HFFc6 (cell line): ENCODE measurements at regions not wholly inside any gene's neighbourhood (a gene's known extent, or its start where the extent isn't known, plus 50 kb on each side); places are given as distances from the start of the nearest gene placed in this dataset.

Source experiments
- DNase-seq: peaks from one replicate; pipeline ENCODE4 v3.0.0-alpha.2; 2018
- H3K27ac Mint-ChIP-seq: 2 replicates; pipeline ENCODE4 v1.8.0; 2020; ENCODE audit warnings: mild to moderate bottlenecking, mixed read lengths
- H3K27me3 Mint-ChIP-seq: 2 replicates; pipeline ENCODE4 v1.8.0; 2021; ENCODE audit warnings: mild to moderate bottlenecking, moderate library complexity, mixed read lengths; ENCODE audit not compliant: insufficient read depth
- H3K36me3 Mint-ChIP-seq: 2 replicates; pipeline ENCODE4 v1.8.0; 2021; ENCODE audit warnings: low read depth, mixed read lengths
- H3K4me1 Mint-ChIP-seq: 2 replicates; pipeline ENCODE4 v1.8.0; 2020; ENCODE audit warnings: low read depth, mixed read lengths
- H3K4me3 Mint-ChIP-seq: 2 replicates; pipeline ENCODE4 v1.8.0; 2020; ENCODE audit warnings: mild to moderate bottlenecking, moderate library complexity, mixed read lengths
- H3K9me3 Mint-ChIP-seq: 2 replicates; pipeline ENCODE4 v1.8.0; 2020; ENCODE audit warnings: mild to moderate bottlenecking, mixed read lengths
- TF ChIP-seq, protein P1 (sequence below): fragments of 200-600 bp; sonication (generic); IDR thresholded peaks from 2 replicates; pipeline ENCODE4 v1.5.0; 2021; ENCODE audit warnings: antibody characterized with exemption, mild to moderate bottlenecking

DNA sequence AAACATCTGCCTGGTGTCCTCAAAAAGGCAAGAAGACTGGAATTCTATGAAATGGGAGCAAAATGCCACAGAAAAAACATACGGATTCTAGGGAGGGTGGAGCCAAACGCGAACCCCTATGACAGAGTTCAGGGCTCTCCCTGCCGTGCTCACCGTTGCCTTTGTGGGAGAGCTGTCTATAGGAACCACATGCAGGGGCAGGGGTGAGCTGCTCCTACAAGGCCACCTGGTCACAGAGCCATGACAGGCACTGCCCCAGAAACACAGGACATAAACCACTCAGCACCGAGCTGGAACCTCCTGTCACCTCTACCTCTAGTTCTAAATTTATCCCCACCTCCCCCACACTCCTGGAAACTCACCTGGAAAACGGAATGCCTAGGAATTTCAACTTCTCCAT lies 155.1 kb upstream of the ZNF32 start:
- Mint-ChIP-seq H3K9me3 (no peaks in the 10 kb centered on the region), H3K27ac (no peak overlapping the region), H3K36me3 (peaks cover 5% of the 10 kb centered on the region; the same call in 1 of the 2 replicates), H3K4me1 (peaks cover 54% of the 10 kb centered on the region), H3K27me3 (peaks cover 4% of the 10 kb centered on the region; the same call in 1 of the 2 replicates), H3K4me3 (no peak overlapping the region)
- TF ChIP-seq, protein P1, sequence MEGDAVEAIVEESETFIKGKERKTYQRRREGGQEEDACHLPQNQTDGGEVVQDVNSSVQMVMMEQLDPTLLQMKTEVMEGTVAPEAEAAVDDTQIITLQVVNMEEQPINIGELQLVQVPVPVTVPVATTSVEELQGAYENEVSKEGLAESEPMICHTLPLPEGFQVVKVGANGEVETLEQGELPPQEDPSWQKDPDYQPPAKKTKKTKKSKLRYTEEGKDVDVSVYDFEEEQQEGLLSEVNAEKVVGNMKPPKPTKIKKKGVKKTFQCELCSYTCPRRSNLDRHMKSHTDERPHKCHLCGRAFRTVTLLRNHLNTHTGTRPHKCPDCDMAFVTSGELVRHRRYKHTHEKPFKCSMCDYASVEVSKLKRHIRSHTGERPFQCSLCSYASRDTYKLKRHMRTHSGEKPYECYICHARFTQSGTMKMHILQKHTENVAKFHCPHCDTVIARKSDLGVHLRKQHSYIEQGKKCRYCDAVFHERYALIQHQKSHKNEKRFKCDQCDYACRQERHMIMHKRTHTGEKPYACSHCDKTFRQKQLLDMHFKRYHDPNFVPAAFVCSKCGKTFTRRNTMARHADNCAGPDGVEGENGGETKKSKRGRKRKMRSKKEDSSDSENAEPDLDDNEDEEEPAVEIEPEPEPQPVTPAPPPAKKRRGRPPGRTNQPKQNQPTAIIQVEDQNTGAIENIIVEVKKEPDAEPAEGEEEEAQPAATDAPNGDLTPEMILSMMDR: no peak
- no peak for DNase-seq

GRCh38 chr10:43802988-43803696 lies 154.5 kb upstream of the ZNF32 start:
- no peak overlapping the region for H3K4me3 Mint-ChIP-seq
- H3K9me3 Mint-ChIP-seq: no peaks in the 10 kb centered on the region
- H3K27ac Mint-ChIP-seq: no peak overlapping the region
- TF ChIP-seq, protein P1: no peak
- DNase-seq: no peak
- H3K36me3 Mint-ChIP-seq: peaks cover 5% of the 10 kb centered on the region; the same call in 1 of the 2 replicates
- peaks cover 4% of the 10 kb centered on the region; the same call in 1 of the 2 replicates for H3K27me3 Mint-ChIP-seq
- H3K4me1 Mint-ChIP-seq: peaks cover 49% of the 10 kb centered on the region

GRCh38 chr10:43801626-43802025 lies 152.9 kb upstream of the ZNF32 start:
- Mint-ChIP-seq H3K36me3 (peaks cover 5% of the 10 kb centered on the region; the same call in 1 of the 2 replicates), H3K4me3 (no peak overlapping the region), H3K4me1 (peaks cover 39% of the 10 kb centered on the region), H3K27me3 (peaks cover 4% of the 10 kb centered on the region), H3K9me3 (no peaks in the 10 kb centered on the region), H3K27ac (no peak overlapping the region)
- TF ChIP-seq, protein P1: no peak
- DNase-seq: no peak

- DNase-seq: no peak
- Mint-ChIP-seq H3K4me1 (peaks cover 34% of the 10 kb centered on the region), H3K4me3 (no peak overlapping the region), H3K27me3 (peaks cover 4% of the 10 kb centered on the region), H3K36me3 (peaks cover 5% of the 10 kb centered on the region; the same call in 1 of the 2 replicates), H3K27ac (no peak overlapping the region), H3K9me3 (no peaks in the 10 kb centered on the region)
- TF ChIP-seq, protein P1: no peak
These were observed 152.5 kb upstream of the ZNF32 start for GRCh38 chr10:43801140-43801539.

DNA sequence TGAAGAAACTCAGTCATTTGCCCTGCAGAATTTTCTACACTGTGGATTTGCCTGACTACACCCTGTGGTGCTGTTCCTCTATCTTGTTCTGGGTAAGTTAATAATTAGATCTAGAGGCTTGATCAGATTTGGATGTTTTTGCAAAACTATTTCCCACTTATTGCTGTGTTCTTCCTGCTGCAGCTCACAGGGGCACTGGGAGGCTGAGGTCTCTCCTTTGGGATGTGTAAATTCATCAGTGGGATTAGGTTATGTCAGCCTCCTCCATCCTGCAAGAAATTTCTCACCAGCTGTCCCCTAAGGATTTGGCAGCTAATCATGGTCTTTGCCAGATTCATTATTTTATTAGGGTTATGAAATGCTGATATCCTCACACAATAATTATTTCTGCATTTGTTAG lies 148.1 kb upstream of the ZNF32 start:
- Mint-ChIP-seq H3K27me3 (peaks cover 6% of the 10 kb centered on the region), H3K4me3 (no peak overlapping the region), H3K4me1 (peaks cover 26% of the 10 kb centered on the region), H3K36me3 (peaks cover 5% of the 10 kb centered on the region; the same call in 1 of the 2 replicates), H3K27ac (no peak overlapping the region), H3K9me3 (no peaks in the 10 kb centered on the region)
- DNase-seq: no peak
- TF ChIP-seq, protein P1: no peak
